Activated T-cell treated with anti-CD3 and anti-CD28 coated beads, Interleukin-2, amount 50 U/mL, for 24 hours (primary cell): ENCODE measurements at regions not wholly inside any gene's neighbourhood (a gene's known extent, or its start where the extent isn't known, plus 50 kb on each side); places are given as distances from the start of the nearest gene placed in this dataset.

Experiments
- DNase-seq: peaks from one replicate; pipeline ENCODE4 v3.0.0-alpha.2; 2020
- H3K27ac Mint-ChIP-seq: 2 replicates; pipeline ENCODE4 v1.8.0; 2020; ENCODE audit warnings: mild to moderate bottlenecking, mixed read lengths
- H3K27me3 Mint-ChIP-seq: 2 replicates; pipeline ENCODE4 v1.8.0; 2020; ENCODE audit warnings: mixed read lengths
- H3K36me3 Mint-ChIP-seq: 2 replicates; pipeline ENCODE4 v1.8.0; 2020; ENCODE audit warnings: low read depth, mixed read lengths
- H3K4me1 Mint-ChIP-seq: 2 replicates; pipeline ENCODE4 v1.8.0; 2020; ENCODE audit warnings: low read depth, mixed read lengths
- H3K4me3 Mint-ChIP-seq: 2 replicates; pipeline ENCODE4 v1.8.0; 2020; ENCODE audit warnings: mild to moderate bottlenecking, moderate library complexity, mixed read lengths
- H3K9me3 Mint-ChIP-seq: 2 replicates; pipeline ENCODE4 v1.8.0; 2020; ENCODE audit warnings: mixed read lengths

DNA sequence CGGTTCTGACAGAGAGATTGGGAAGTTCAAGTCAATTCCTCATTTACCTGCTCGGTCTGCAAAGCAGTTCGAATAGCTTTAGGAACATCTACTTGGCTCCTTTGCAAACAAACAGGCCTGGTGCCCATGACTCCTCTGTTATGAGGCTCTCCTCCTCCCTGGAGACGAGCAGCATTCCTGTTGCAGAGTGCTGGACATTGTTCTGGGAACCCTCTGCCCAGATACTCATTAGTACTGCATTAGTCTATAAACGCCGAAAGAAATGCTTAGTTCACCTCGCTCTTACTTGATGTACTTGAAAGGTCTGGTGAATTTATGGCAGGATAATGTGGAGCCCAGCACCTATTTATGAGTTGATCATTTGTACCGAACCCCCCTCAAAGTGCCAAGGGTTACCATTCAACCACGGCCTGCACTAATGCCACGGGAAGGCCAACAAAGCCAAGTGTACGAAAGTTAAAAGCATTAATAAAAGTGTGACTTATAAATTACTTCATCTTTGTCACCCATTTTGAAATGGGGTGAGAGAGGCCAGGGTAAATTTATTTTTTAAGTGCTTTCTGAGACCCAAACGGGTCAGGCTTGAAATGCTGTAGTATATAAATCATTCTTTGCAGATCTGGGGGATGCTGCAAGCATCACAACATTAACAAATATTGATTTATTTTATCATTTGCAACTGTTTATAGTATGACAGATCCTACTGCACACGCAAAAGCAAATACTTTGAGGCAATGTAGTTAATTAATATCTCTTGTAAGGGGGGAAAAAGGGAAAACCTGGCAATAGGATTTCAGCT, 478.9 kb upstream of the PSMD7 start:
- Mint-ChIP-seq H3K4me3 (no peak overlapping the region), H3K4me1 (no peaks in the 10 kb centered on the region)

DNA sequence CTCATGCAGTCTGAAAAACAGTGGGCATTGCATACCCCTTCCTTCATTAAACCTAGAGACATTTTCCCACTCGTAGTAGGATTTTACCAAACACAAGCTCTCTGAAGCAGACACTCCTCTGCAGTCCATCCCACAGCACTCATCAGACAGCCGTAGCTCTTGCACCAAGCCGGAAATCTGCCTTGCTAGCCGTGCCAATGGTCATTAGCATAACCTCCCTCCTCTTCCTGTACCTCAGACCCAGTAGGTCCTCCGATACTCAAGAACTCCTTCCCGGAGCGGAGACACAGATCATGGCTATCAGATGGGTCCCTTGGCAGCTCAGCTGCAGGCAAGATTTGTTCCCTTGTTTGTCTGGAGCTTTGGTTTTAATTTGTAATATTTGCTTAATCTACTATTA, 483.1 kb upstream of the PSMD7 start:
- H3K36me3 Mint-ChIP-seq, result no peaks in the 10 kb centered on the region
- no peak for DNase-seq
- no peaks in the 10 kb centered on the region for H3K27me3 Mint-ChIP-seq
- no peaks in the 10 kb centered on the region for H3K4me1 Mint-ChIP-seq
- peaks cover 2% of the 10 kb centered on the region for H3K9me3 Mint-ChIP-seq
- no peak overlapping the region for H3K27ac Mint-ChIP-seq
- no peak overlapping the region for H3K4me3 Mint-ChIP-seq

More for the DNA sequence above, 478.9 kb upstream of the PSMD7 start:
- no peak overlapping the region for H3K27ac Mint-ChIP-seq
- no peaks in the 10 kb centered on the region for H3K36me3 Mint-ChIP-seq
- no peaks in the 10 kb centered on the region for H3K9me3 Mint-ChIP-seq
- DNase-seq, result no peak
- H3K27me3 Mint-ChIP-seq, result no peaks in the 10 kb centered on the region

DNA sequence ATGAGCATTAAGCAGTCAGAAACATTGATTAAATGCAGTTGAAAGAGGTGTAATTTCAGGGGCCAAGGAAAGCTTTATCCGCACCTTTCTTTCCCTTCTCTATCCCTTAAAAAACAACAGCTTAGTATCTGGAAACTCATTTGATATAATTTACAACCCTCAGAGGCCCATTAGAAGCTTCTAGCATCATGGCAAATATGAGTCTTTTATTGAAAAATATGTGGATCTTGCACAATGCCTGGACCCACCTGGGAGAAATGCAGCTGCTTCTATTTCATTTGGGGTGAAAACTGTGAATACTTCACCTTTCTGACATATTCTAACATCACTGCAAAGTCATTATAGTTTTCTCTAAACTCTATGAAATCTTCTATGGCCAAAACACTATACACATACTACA, 492.2 kb upstream of the PSMD7 start:
- Mint-ChIP-seq H3K36me3 (no peaks in the 10 kb centered on the region), H3K27me3 (no peaks in the 10 kb centered on the region), H3K27ac (no peak overlapping the region), H3K4me1 (no peaks in the 10 kb centered on the region), H3K4me3 (no peak overlapping the region), H3K9me3 (no peaks in the 10 kb centered on the region)
- no peak for DNase-seq

DNA sequence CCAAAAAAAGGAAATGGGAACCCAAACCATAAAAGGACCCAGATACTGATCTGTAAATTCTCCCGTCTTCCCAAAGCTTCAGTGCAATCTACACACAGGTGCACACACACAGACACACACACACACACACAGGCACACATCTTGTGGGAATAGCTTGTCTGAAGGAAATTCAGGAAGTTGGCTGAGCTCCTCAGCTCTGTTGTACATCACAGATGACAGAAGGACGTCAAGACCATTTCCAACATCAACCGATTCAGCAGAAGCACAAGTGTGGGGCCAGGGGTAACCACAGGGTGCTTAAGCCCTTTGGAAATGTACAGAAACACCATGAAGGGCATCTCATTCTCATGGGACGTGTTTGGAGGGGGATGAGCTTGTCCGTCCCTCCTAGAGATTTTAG, 498.1 kb upstream of the PSMD7 start:
- no peaks in the 10 kb centered on the region for H3K27me3 Mint-ChIP-seq
- H3K4me1 Mint-ChIP-seq, result no peaks in the 10 kb centered on the region
- no peak for DNase-seq
- H3K4me3 Mint-ChIP-seq, result no peak overlapping the region
- peaks cover 4% of the 10 kb centered on the region for H3K9me3 Mint-ChIP-seq
- H3K36me3 Mint-ChIP-seq, result no peaks in the 10 kb centered on the region
- H3K27ac Mint-ChIP-seq, result no peak overlapping the region

DNA sequence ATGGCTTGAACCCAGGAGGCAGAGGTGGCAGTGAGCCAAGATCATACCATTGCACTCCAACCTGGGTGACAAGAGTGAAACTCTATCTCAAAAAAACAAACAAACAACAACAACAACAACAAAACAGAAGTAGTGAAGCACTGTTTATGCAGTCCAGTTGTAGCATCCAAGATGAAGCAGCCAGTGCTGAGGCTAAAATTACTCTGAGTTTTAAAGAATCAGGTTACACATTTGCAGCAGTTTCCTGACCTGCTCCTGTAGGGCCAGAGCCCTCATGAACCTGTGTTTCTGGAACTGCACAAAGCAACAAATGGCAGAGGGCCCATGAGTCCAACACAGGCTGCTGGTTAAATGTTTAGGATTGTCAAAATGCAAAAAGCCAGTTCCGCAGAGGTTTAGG, 499.5 kb upstream of the PSMD7 start:
- no peak for DNase-seq

DNA sequence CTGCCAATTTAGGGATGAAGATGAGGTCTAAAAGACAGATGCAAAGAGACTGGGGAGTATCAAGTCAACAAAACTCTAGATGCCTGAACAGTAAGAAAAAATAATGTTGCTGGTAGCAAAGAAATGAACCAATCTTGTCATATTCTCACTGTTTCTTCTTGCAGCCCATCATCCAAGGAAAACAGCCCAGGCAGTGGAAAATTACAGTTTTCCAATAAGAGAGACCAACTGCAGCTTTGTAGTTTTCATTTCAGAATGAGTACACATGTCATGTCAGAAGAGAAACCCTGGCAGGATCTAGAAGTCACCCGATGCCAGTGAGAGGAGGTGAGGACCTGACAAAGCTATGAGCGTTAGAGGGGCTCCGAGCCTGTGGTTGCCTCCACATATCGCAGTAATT, 500.4 kb upstream of the PSMD7 start:
- no peaks in the 10 kb centered on the region for H3K4me1 Mint-ChIP-seq
- H3K36me3 Mint-ChIP-seq, result no peaks in the 10 kb centered on the region
- H3K4me3 Mint-ChIP-seq, result no peak overlapping the region
- DNase-seq, result no peak
- H3K27ac Mint-ChIP-seq, result no peak overlapping the region
- H3K27me3 Mint-ChIP-seq, result no peaks in the 10 kb centered on the region
- peaks cover 4% of the 10 kb centered on the region for H3K9me3 Mint-ChIP-seq

More for the DNA sequence above, 499.5 kb upstream of the PSMD7 start:
- no peaks in the 10 kb centered on the region for H3K27me3 Mint-ChIP-seq
- no peak overlapping the region for H3K4me3 Mint-ChIP-seq
- no peaks in the 10 kb centered on the region for H3K36me3 Mint-ChIP-seq
- H3K4me1 Mint-ChIP-seq, result no peaks in the 10 kb centered on the region
- H3K9me3 Mint-ChIP-seq, result peaks cover 4% of the 10 kb centered on the region
- no peak overlapping the region for H3K27ac Mint-ChIP-seq

DNA sequence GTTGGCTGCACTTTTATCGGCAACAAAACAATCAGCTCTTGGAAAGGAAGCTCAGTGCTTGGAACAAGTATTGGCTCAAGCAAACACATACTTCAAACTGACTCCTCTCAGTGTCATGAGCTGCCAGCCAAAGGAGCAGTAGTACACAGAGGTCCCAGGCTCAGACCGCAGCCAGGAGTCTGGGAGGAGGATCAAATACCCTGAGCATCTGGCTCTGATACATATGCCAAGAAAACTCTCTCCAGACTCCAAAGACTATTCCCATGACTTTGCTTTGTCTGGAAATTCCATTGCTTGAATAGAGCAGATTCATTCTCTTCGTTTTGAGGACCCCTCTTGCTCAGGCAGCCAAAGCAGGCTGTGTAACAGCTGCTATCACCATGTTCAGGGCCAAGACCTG, 501.6 kb upstream of the PSMD7 start:
- no peak for DNase-seq
- Mint-ChIP-seq H3K4me3 (no peak overlapping the region), H3K9me3 (peaks cover 4% of the 10 kb centered on the region), H3K36me3 (no peaks in the 10 kb centered on the region), H3K4me1 (no peaks in the 10 kb centered on the region), H3K27me3 (no peaks in the 10 kb centered on the region), H3K27ac (no peak overlapping the region)

DNA sequence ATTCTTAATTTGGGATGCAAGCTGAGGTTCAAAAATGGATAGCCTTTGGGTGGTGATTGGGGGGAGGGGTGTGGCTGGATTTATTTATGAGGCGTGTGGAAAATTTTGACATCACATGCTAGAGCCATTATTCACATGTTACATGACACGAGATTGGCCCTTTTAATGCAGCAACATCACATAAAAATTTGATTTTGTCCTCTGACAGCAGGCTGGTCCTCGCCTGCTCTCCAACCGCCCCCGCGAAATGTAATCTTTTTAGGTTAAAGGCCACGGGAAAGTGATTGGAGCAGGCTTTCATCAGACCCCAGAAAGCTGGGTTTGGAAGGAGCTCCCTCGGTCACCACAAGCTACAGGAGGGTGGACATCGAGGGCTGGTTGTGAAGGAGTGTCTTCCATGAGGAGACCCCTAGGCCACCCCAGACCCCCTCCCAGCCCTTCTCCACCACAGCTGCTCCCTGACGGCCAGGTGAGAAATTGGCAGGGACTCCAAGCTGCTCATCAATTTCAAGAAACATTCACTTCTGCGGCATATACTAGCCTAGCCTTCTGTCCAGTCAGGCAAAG, 502.7 kb upstream of the PSMD7 start:
- Mint-ChIP-seq H3K27me3 (no peaks in the 10 kb centered on the region), H3K36me3 (no peaks in the 10 kb centered on the region), H3K4me3 (no peak overlapping the region), H3K9me3 (peaks cover 4% of the 10 kb centered on the region), H3K27ac (no peak overlapping the region), H3K4me1 (no peaks in the 10 kb centered on the region)
- DNase-seq, result no peak

DNA sequence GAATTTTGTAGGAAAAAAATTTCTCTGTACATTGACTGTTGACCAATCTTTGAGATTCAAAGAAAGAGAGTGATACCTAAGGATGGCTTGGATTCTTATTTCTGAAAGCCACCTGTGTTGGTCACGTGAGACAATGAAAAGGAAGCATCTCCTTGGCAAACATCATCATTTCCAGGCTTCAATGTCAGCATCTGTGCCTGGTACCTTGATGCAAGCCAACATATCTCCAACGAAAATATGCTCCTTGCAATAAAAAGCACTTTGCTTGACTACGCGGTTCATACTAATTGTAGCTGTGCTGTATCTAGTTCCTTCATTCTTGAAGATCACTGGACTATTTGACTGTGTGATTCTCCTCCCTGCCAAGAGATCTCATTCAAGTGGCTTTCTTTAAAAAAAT, 503.4 kb upstream of the PSMD7 start:
- Mint-ChIP-seq H3K4me3 (no peak overlapping the region), H3K27ac (no peak overlapping the region), H3K4me1 (no peaks in the 10 kb centered on the region), H3K27me3 (no peaks in the 10 kb centered on the region), H3K9me3 (peaks cover 4% of the 10 kb centered on the region), H3K36me3 (no peaks in the 10 kb centered on the region)
- no peak for DNase-seq

DNA sequence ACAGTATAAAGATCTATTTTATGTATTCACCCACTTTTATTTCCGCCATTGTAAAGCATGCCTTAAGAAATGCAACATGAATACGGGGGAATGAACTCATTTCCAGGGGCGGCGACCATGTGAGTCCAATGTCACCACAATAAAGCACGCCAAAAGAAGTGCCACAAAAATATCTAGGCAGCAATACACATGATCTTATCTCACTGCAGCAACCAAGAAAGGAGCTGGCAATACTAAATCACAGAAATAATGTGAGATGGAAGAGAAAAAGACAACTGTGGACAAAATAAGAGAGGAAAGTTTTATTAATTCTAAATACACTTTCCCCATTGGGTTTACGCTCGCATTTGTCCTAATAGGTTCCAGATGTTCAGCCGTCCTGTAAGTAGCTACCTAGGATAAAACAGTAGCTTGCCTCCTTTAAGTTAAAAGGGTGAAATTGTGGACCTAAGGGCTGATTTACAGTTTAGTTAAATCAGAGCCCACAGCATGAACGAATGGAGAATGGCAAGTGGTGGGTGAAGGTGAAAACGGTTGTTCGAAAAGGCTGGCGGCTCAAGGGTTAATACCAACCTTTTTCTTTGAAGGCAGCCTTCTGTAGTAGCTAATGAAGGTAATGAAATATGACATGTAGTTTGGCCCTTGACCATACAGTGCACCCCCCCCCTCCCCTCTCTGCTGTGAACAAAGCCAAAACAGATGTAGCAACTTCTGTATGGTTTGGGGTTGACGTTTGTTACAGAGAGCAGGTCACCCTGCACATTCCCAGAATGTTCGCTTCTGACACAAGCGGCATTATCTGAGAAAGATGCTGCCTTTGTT, 504.2 kb upstream of the PSMD7 start:
- H3K27ac Mint-ChIP-seq, result no peak overlapping the region
- H3K4me3 Mint-ChIP-seq, result no peak overlapping the region
- DNase-seq, result no peak
- H3K4me1 Mint-ChIP-seq, result no peaks in the 10 kb centered on the region
- no peaks in the 10 kb centered on the region for H3K36me3 Mint-ChIP-seq
- H3K9me3 Mint-ChIP-seq, result peaks cover 4% of the 10 kb centered on the region
- H3K27me3 Mint-ChIP-seq, result no peaks in the 10 kb centered on the region

DNA sequence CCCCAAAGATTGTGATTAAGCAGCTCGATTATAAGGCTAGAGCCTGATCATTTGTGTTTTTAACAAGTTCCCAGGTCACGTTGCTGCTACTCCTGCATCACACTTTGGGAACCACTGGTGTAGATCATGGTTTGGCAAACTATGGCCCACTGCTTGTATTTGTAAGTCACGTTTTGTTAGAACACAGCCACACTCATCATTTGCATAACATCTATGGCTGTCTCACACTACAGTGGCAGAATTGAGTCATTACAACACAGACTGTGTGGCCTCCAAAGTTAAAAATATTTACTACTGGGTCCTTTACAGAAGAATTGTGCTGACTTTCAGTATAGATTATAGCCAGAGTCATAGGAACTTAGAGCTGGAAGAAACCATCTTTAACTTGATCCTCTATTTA, 515.3 kb upstream of the PSMD7 start:
- H3K27ac Mint-ChIP-seq, result no peak overlapping the region
- no peaks in the 10 kb centered on the region for H3K27me3 Mint-ChIP-seq
- no peak overlapping the region for H3K4me3 Mint-ChIP-seq
- H3K36me3 Mint-ChIP-seq, result no peaks in the 10 kb centered on the region
- peaks cover 12% of the 10 kb centered on the region for H3K9me3 Mint-ChIP-seq
- DNase-seq, result no peak
- no peaks in the 10 kb centered on the region for H3K4me1 Mint-ChIP-seq

DNA sequence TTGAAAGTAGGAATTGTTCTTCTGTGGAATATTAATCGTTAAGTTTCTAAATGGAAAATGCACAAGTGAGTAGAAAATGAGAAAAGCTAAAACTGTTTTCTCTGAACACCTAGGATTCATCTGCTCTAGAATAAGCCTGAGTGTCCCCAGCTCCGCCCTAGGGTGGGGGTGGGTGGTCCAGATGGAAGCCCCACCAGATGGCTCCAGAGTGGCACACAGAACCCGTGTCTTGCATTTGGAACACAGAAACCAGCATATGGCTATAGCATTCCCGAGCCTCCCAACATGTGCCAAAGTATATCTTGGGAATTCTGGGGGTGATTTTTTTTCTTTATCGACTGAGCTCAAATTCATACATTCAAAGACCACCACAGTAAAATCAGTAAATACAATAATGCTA, 517.7 kb upstream of the PSMD7 start:
- Mint-ChIP-seq H3K27me3 (no peaks in the 10 kb centered on the region), H3K27ac (no peak overlapping the region), H3K4me1 (no peaks in the 10 kb centered on the region), H3K4me3 (no peak overlapping the region), H3K9me3 (peaks cover 5% of the 10 kb centered on the region), H3K36me3 (no peaks in the 10 kb centered on the region)
- no peak for DNase-seq

DNA sequence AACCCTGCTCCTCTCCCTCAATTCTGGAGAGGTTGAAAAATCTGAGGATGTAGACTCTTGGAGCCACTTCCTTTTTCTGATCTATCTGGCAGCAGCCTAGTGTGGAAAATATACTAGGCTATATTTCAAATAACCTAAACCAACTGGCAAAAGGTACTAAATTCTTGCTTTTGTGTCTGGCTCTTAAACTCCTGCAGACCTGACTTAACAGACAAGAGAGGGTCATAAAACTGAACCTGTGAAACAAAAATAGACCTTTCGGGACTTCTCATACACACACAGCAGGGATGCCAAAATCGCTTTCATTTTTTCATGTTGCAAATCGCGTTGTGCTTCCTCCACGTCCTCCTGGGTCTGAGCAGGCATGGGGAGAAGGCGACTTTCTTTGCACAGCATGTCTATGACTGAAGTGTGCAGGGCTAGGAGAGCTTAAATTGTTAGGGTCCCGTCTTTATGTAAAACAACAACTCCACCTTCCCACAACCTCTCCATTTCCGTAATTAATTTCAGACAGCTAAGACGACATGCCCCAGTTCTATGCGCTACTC, 520.7 kb upstream of the PSMD7 start:
- Mint-ChIP-seq H3K9me3 (peaks cover 6% of the 10 kb centered on the region), H3K4me3 (no peak overlapping the region)

DNA sequence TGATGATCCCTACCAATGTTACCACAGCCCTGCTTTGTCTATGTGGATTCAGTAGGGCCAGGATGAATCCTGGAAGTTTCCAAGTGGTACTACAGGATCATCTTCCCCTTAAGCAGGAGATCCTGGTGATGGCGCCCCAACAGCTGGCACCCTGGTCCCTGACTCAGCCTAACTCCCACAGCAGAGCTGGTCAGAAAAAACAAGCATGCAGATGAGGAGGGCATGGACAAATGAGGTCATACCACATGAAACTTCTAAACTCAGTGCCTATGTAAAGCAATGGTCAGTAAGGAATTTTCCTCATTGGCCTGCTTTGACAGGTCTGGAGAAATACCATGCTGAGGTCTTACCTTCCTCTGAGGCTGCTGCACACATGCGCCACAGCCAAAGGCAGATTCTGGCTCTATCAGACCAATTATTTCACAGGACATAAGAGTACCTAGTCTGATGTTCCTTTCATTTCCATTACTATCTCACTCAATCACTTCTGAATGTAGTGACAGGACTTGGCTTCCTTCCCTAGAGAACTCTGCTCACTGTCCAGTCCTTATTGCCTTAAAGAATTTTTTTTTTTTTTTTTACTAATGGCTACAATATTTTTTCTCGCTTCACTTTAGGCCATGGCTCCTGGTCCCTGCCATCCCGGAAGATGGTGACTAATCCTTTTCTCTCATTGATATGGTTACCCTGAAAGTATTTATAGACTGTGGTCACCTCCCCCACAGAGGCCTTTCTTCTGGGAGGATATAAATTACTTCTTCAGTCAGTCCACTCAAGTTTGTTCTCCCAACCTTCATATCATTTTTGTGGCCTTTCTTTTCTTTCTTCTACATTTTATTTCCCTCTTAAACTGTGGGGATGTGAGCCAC, 525.2 kb upstream of the PSMD7 start:
- Mint-ChIP-seq H3K27me3 (no peaks in the 10 kb centered on the region), H3K4me1 (no peaks in the 10 kb centered on the region), H3K9me3 (peaks cover 3% of the 10 kb centered on the region), H3K27ac (no peak overlapping the region), H3K36me3 (no peaks in the 10 kb centered on the region), H3K4me3 (no peak overlapping the region)
- no peak for DNase-seq

More for the DNA sequence above, 520.7 kb upstream of the PSMD7 start:
- no peak overlapping the region for H3K27ac Mint-ChIP-seq
- no peaks in the 10 kb centered on the region for H3K36me3 Mint-ChIP-seq
- no peaks in the 10 kb centered on the region for H3K4me1 Mint-ChIP-seq
- no peak for DNase-seq
- H3K27me3 Mint-ChIP-seq, result no peaks in the 10 kb centered on the region
